MM.1S (cell line): ENCODE measurements at regions not wholly inside any gene's neighbourhood (a gene's known extent, or its start where the extent isn't known, plus 50 kb on each side); places are given as distances from the start of the nearest gene placed in this dataset.

Source experiments
- EZH2 ChIP-seq: fragments of 300-600 bp; sonication (generic); optimal IDR thresholded peaks from 2 replicates; pipeline ENCODE3; 2017; ENCODE audit warnings: low read depth, mild to moderate bottlenecking, antibody characterized with exemption, low read length, mixed read lengths
- EZH2phosphoT487 ChIP-seq: fragments of 300-600 bp; sonication (generic); IDR thresholded peaks from 2 replicates; pipeline ENCODE4 v1.6.1; 2018; ENCODE audit warnings: antibody characterized with exemption, low read length
- TF ChIP-seq, protein P1 (sequence below): fragments of 300-600 bp; sonication (generic); IDR thresholded peaks from 2 replicates; pipeline ENCODE4 v1.5.1; 2016; ENCODE audit warnings: antibody characterized with exemption, low read length, mixed read lengths

DNA sequence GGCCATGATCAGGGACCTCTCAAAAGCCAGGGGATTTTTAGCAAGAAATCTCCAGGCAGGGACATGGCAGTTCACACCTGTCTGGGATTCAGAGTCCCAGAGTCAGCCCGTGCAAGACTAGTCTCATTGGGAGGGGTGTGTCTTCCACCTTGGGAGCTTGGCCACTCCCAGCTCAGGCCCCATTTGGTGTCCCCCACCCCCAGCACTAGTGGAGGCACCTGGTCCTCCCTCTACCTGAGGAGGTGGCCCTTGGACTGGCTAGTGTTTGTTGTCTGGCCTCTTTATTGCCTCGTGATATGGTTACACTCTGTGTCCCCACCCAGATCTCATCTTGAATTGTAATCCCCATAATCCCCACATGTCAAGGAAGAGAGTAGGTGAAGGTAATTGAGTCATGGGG is 140.8 kb upstream of the PHACTR3 start:
- TF ChIP-seq, protein P1, sequence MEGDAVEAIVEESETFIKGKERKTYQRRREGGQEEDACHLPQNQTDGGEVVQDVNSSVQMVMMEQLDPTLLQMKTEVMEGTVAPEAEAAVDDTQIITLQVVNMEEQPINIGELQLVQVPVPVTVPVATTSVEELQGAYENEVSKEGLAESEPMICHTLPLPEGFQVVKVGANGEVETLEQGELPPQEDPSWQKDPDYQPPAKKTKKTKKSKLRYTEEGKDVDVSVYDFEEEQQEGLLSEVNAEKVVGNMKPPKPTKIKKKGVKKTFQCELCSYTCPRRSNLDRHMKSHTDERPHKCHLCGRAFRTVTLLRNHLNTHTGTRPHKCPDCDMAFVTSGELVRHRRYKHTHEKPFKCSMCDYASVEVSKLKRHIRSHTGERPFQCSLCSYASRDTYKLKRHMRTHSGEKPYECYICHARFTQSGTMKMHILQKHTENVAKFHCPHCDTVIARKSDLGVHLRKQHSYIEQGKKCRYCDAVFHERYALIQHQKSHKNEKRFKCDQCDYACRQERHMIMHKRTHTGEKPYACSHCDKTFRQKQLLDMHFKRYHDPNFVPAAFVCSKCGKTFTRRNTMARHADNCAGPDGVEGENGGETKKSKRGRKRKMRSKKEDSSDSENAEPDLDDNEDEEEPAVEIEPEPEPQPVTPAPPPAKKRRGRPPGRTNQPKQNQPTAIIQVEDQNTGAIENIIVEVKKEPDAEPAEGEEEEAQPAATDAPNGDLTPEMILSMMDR = no peak
- no peak for TF ChIP-seq EZH2
- TF ChIP-seq EZH2phosphoT487 = no peak
